Loucy (cell line): ENCODE measurements at regions not wholly inside any gene's neighbourhood (a gene's known extent, or its start where the extent isn't known, plus 50 kb on each side); places are given as distances from the start of the nearest gene placed in this dataset.

ENCODE experiments used
- H2AFZ ChIP-seq: fragments of 200-600 bp; sonication (generic); 2 replicates; pipeline ENCODE4 v1.6.0; 2016; ENCODE audit warnings: antibody characterized with exemption, mild to moderate bottlenecking, low read length, moderate library complexity
- H3F3A ChIP-seq: fragments of 200-600 bp; 2 replicates; pipeline ENCODE4 v1.6.0; 2016; ENCODE audit warnings: antibody characterized with exemption, low read depth, mild to moderate bottlenecking
- H3K27me3 ChIP-seq: fragments of 200-600 bp; sonication (generic); 2 replicates; pipeline ENCODE4 v1.6.1; 2014; ENCODE audit warnings: low read length, mild to moderate bottlenecking; ENCODE audit not compliant: insufficient read depth, poor library complexity, severe bottlenecking
- H3K36me3 ChIP-seq: fragments of 200-600 bp; sonication (generic); 2 replicates; pipeline ENCODE4 v1.6.1; 2016; ENCODE audit warnings: low read length; ENCODE audit not compliant: insufficient read depth
- H3K4me1 ChIP-seq: fragments of 200-600 bp; sonication (generic); 2 replicates; pipeline ENCODE4 v1.5.1; 2014; ENCODE audit warnings: low read length, mild to moderate bottlenecking; ENCODE audit not compliant: insufficient read depth, poor library complexity, severe bottlenecking
- H3K4me2 ChIP-seq: fragments of 200-600 bp; sonication (generic); 2 replicates; pipeline ENCODE4 v1.6.0; 2014; ENCODE audit warnings: antibody characterized with exemption, low read length, low read depth, mild to moderate bottlenecking; ENCODE audit not compliant: poor library complexity, severe bottlenecking
- H3K4me3 ChIP-seq: fragments of 200-600 bp; sonication (generic); 2 replicates; pipeline ENCODE4 v1.5.1; 2014; ENCODE audit warnings: low read length, mild to moderate bottlenecking, mixed read lengths; ENCODE audit not compliant: poor library complexity, severe bottlenecking
- H3K79me2 ChIP-seq: fragments of 200-600 bp; sonication (generic); 2 replicates; pipeline ENCODE4 v1.6.1; 2014; ENCODE audit warnings: low read length; ENCODE audit not compliant: insufficient read depth
- H3K9ac ChIP-seq: fragments of 200-600 bp; sonication (generic); 2 replicates; pipeline ENCODE4 v1.6.0; 2014; ENCODE audit warnings: mild to moderate bottlenecking, low read depth, low read length, moderate library complexity; ENCODE audit not compliant: poor library complexity, severe bottlenecking
- H3K9me2 ChIP-seq: fragments of 200-600 bp; sonication (generic); replicated peaks from 2 replicates; pipeline ENCODE4 v1.6.1; 2016; ENCODE audit warnings: low read depth, low read length, mixed read lengths
- H3K9me3 ChIP-seq: fragments of 200-600 bp; sonication (generic); 2 replicates; pipeline ENCODE4 v1.6.1; 2014; ENCODE audit warnings: mild to moderate bottlenecking, antibody characterized with exemption, low read length, low read depth; ENCODE audit not compliant: insufficient read depth
- H4K20me1 ChIP-seq: fragments of 200-600 bp; sonication (generic); 2 replicates; pipeline ENCODE4 v1.6.0; 2014; ENCODE audit warnings: antibody characterized with exemption, low read length, mild to moderate bottlenecking; ENCODE audit not compliant: insufficient read depth, poor library complexity, severe bottlenecking
- CTCF ChIP-seq: fragments of 200-600 bp; sonication (generic); conservative IDR thresholded peaks from 2 replicates; pipeline ENCODE4 v1.5.1; 2014; ENCODE audit warnings: mild to moderate bottlenecking, antibody characterized with exemption, low read length
- EZH2phosphoT487 ChIP-seq: fragments of 200-600 bp; IDR thresholded peaks from 2 replicates; pipeline ENCODE4 v1.6.1; 2018; ENCODE audit warnings: antibody characterized with exemption, mild to moderate bottlenecking, moderate library complexity, borderline replicate concordance

GRCh38 chr22:26922806-26923205, 265.4 kb downstream of the MIAT start:
- no peaks in the 10 kb centered on the region for H3K79me2 ChIP-seq
- no peaks in the 10 kb centered on the region for H3K9me2 ChIP-seq
- no peak overlapping the region for H3K4me3 ChIP-seq
- H3K9me3 ChIP-seq = no peaks in the 10 kb centered on the region
- H3K4me1 ChIP-seq = no peaks in the 10 kb centered on the region
- no peaks in the 10 kb centered on the region for H4K20me1 ChIP-seq
- no peak overlapping the region for H3K4me2 ChIP-seq
- H2AFZ ChIP-seq = no peak overlapping the region
- H3K36me3 ChIP-seq = no peaks in the 10 kb centered on the region
- H3F3A ChIP-seq = no peaks in the 10 kb centered on the region
- H3K9ac ChIP-seq = no peak overlapping the region
- H3K27me3 ChIP-seq = no peaks in the 10 kb centered on the region
- TF ChIP-seq CTCF = no peak
- TF ChIP-seq EZH2phosphoT487 = no peak

DNA sequence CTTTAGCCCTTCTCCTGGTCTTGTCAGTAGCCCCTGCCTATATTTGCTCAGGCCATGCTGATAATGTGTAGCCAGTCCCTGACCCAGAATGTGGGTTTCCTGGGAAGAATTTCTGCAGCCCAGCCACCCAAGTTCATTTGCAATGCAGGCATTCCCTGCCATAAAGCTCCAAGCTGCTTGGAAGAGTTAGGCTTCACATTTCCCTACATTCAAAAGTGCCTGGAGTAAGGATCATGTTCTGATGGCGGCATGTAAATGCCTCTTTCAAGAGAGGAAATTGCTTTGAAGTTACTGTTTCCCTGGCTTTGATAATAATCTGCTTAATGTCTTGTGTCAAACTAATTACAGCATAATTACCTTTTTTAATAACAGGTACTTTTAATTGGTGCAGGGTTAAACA, 266.1 kb downstream of the MIAT start:
- H3K79me2 ChIP-seq = no peaks in the 10 kb centered on the region
- no peak overlapping the region for H3K4me3 ChIP-seq
- no peaks in the 10 kb centered on the region for H3K9me2 ChIP-seq
- no peak overlapping the region for H2AFZ ChIP-seq
- TF ChIP-seq CTCF = no peak
- TF ChIP-seq EZH2phosphoT487 = no peak
- H3K9me3 ChIP-seq = no peaks in the 10 kb centered on the region
- no peaks in the 10 kb centered on the region for H3K36me3 ChIP-seq
- no peak overlapping the region for H3K4me2 ChIP-seq
- H4K20me1 ChIP-seq = no peaks in the 10 kb centered on the region
- H3K27me3 ChIP-seq = no peaks in the 10 kb centered on the region
- no peaks in the 10 kb centered on the region for H3F3A ChIP-seq
- no peak overlapping the region for H3K9ac ChIP-seq
- no peaks in the 10 kb centered on the region for H3K4me1 ChIP-seq

GRCh38 chr22:26927821-26928220, 270.4 kb downstream of the MIAT start:
- no peaks in the 10 kb centered on the region for H3F3A ChIP-seq
- H3K79me2 ChIP-seq = no peaks in the 10 kb centered on the region
- H4K20me1 ChIP-seq = no peaks in the 10 kb centered on the region
- H3K4me1 ChIP-seq = no peaks in the 10 kb centered on the region
- no peak overlapping the region for H2AFZ ChIP-seq
- no peak overlapping the region for H3K9ac ChIP-seq
- no peaks in the 10 kb centered on the region for H3K9me2 ChIP-seq
- no peak overlapping the region for H3K4me3 ChIP-seq
- no peaks in the 10 kb centered on the region for H3K9me3 ChIP-seq
- no peaks in the 10 kb centered on the region for H3K36me3 ChIP-seq
- TF ChIP-seq EZH2phosphoT487 = no peak
- TF ChIP-seq CTCF = no peak
- no peaks in the 10 kb centered on the region for H3K27me3 ChIP-seq
- H3K4me2 ChIP-seq = no peak overlapping the region
